Keratinocyte (primary cell): ENCODE measurements at regions not wholly inside any gene's neighbourhood (a gene's known extent, or its start where the extent isn't known, plus 50 kb on each side); places are given as distances from the start of the nearest gene placed in this dataset.

Experiments used
- DNase-seq: peaks from one replicate; pipeline ENCODE4 v3.0.0-alpha.2; 2011; ENCODE audit warnings: low read depth, missing footprints, low spot score
- FAIRE-seq: peaks from 2 replicates; lab custom pipeline; 2011; peaks lifted over from hg19 to GRCh38; lab: Jason Lieb, UNC
- H2AFZ ChIP-seq: 2 replicates; pipeline ENCODE4 v1.6.0; 2012; ENCODE audit warnings: low read length, control low read depth, inconsistent platforms; ENCODE audit not compliant: control insufficient read depth
- H3K27ac ChIP-seq: 2 replicates; pipeline ENCODE4 v1.5.1; 2011; ENCODE audit warnings: low read length; ENCODE audit not compliant: control insufficient read depth, insufficient read depth
- H3K27me3 ChIP-seq: 3 replicates; pipeline ENCODE4 v1.6.0; 2011; ENCODE audit warnings: low read length; ENCODE audit not compliant: control insufficient read depth, insufficient read depth; ENCODE audit errors: extremely low read depth
- H3K36me3 ChIP-seq, 2 experiments: 2 replicates in 1 of 2; 3 replicates in 1 of 2; pipeline ENCODE4 v1.5.1; 2011; ENCODE audit warnings: low read length in 2 of 2, mild to moderate bottlenecking in 1 of 2; ENCODE audit not compliant: control insufficient read depth in 2 of 2, insufficient read depth in 2 of 2; ENCODE audit errors: extremely low read depth in 1 of 2
- H3K4me1 ChIP-seq: 3 replicates; pipeline ENCODE4 v1.5.1; 2011; ENCODE audit warnings: low read length; ENCODE audit not compliant: control insufficient read depth, insufficient read depth; ENCODE audit errors: extremely low read depth
- H3K4me2 ChIP-seq: 3 replicates; pipeline ENCODE4 v1.6.0; 2011; ENCODE audit warnings: low read depth, low read length; ENCODE audit not compliant: control insufficient read depth, insufficient read depth; ENCODE audit errors: extremely low read depth
- H3K4me3 ChIP-seq, 3 experiments: fragments of 200-600 bp in 1 of 3; sonication (generic) in 1 of 3; 2 replicates in 2 of 3; 3 replicates in 1 of 3; pipeline ENCODE4 v1.5.1; 2011 to 2016; ENCODE audit warnings: low read length in 3 of 3, mild to moderate bottlenecking in 3 of 3, control low read depth in 2 of 3, inconsistent platforms in 1 of 3, low read depth in 1 of 3, mixed read lengths in 1 of 3, mixed run types in 1 of 3, moderate library complexity in 1 of 3; ENCODE audit not compliant: control insufficient read depth in 2 of 3, insufficient read depth in 2 of 3; ENCODE audit errors: extremely low read depth in 1 of 3
- H3K79me2 ChIP-seq: 2 replicates; pipeline ENCODE4 v1.6.0; 2012; ENCODE audit warnings: low read length; ENCODE audit not compliant: control insufficient read depth, insufficient read depth
- H3K9ac ChIP-seq: 3 replicates; pipeline ENCODE4 v1.6.0; 2011; ENCODE audit warnings: low read length; ENCODE audit not compliant: control insufficient read depth, insufficient read depth; ENCODE audit errors: extremely low read depth
- H3K9me1 ChIP-seq: 3 replicates; pipeline ENCODE4 v1.6.0; 2011; ENCODE audit warnings: low read length; ENCODE audit not compliant: control insufficient read depth, insufficient read depth; ENCODE audit errors: extremely low read depth
- H3K9me3 ChIP-seq: 2 replicates; pipeline ENCODE4 v1.5.1; 2012; ENCODE audit warnings: low read depth, low read length; ENCODE audit not compliant: control insufficient read depth
- H4K20me1 ChIP-seq: 3 replicates; pipeline ENCODE4 v1.6.0; 2011; ENCODE audit warnings: low read length; ENCODE audit not compliant: control insufficient read depth, insufficient read depth; ENCODE audit errors: extremely low read depth
- CTCF ChIP-seq, 3 experiments: IDR thresholded peaks in 1 of 3; conservative IDR thresholded peaks in 1 of 3; optimal IDR thresholded peaks in 1 of 3; 2 replicates in 2 of 3; 3 replicates in 1 of 3; pipeline versions ENCODE3 to v1.5.1; 2011; ENCODE audit warnings: low read length in 3 of 3, mild to moderate bottlenecking in 3 of 3, moderate library complexity in 2 of 3, control low read depth in 1 of 3, inconsistent platforms in 1 of 3; ENCODE audit not compliant: insufficient read depth in 2 of 3; ENCODE audit errors: extremely low read depth in 1 of 3
- EZH2 ChIP-seq: IDR thresholded peaks from one replicate; pipeline ENCODE4 v1.6.1; 2012; ENCODE audit warnings: inconsistent platforms, mild to moderate bottlenecking, low read length, moderate library complexity
- dilution Hi-C: fragments of 300-500 bp; cut with MboI; formaldehyde crosslinking; loops from one replicate; pipeline ENCODE4 v1.7.0; 2020; ENCODE audit warnings: low sequenced_read_pairs; ENCODE audit not compliant: extremely low pct_ligation_motif_present

GRCh38 chr18:41060967-41061366 is 894.1 kb upstream of the PIK3C3 start:
- Histone ChIP-seq H3K4me1 (no peaks in the 10 kb centered on the region), H3K4me2 (no peak overlapping the region), H3K9me3 (no peaks in the 10 kb centered on the region), H3K79me2 (no peaks in the 10 kb centered on the region), H3K36me3 (no peaks in the 10 kb centered on the region), H3K4me3 (no peak overlapping the region), H3K9me1 (no peaks in the 10 kb centered on the region), H3K27ac (no peak overlapping the region), H3K27me3 (no peaks in the 10 kb centered on the region), H4K20me1 (no peaks in the 10 kb centered on the region), H2AFZ (no peak overlapping the region), H3K9ac (no peak overlapping the region)
- DNase-seq: no peak
- no peak for FAIRE-seq
- dilution Hi-C loops: no loop called here
- TF ChIP-seq CTCF (optimal IDR thresholded peaks at IDR 0.05 in 1 of 3, IDR thresholded peaks at IDR 0.05 in 1 of 3, conservative IDR thresholded peaks at IDR 0.05 in 1 of 3; ENCODE audit: extremely low read depth in 1 of 3, insufficient read depth in 2 of 3, low read length in 3 of 3) (no peak), EZH2 (no peak)

GRCh38 chr18:41059126-41059415 is 896.0 kb upstream of the PIK3C3 start:
- no peaks in the 10 kb centered on the region for H3K79me2 ChIP-seq
- H3K9me1 ChIP-seq: no peaks in the 10 kb centered on the region
- H3K9me3 ChIP-seq: no peaks in the 10 kb centered on the region
- H4K20me1 ChIP-seq: no peaks in the 10 kb centered on the region
- H3K4me3 ChIP-seq: no peak overlapping the region
- H3K9ac ChIP-seq: no peak overlapping the region
- no peaks in the 10 kb centered on the region for H3K4me1 ChIP-seq
- FAIRE-seq (no peak), DNase-seq (no peak)
- H3K36me3 ChIP-seq: no peaks in the 10 kb centered on the region
- dilution Hi-C loops: no loop called here
- no peaks in the 10 kb centered on the region for H3K27me3 ChIP-seq
- TF ChIP-seq EZH2: no peak
- no peak for TF ChIP-seq CTCF (optimal IDR thresholded peaks at IDR 0.05 in 1 of 3, IDR thresholded peaks at IDR 0.05 in 1 of 3, conservative IDR thresholded peaks at IDR 0.05 in 1 of 3; ENCODE audit: extremely low read depth in 1 of 3, insufficient read depth in 2 of 3, low read length in 3 of 3)
- no peak overlapping the region for H3K4me2 ChIP-seq
- H3K27ac ChIP-seq: no peak overlapping the region
- H2AFZ ChIP-seq: no peak overlapping the region
